Mesenchymal stem cell (in vitro differentiated cells and primary cell): ENCODE measurements at regions not wholly inside any gene's neighbourhood (a gene's known extent, or its start where the extent isn't known, plus 50 kb on each side); places are given as distances from the start of the nearest gene placed in this dataset.

Source experiments
- DNase-seq: peaks from one replicate; pipeline ENCODE4 v3.0.0-alpha.2; 2013
- H2AFZ ChIP-seq: one replicate; pipeline ENCODE4 v1.6.1; 2013; ENCODE audit warnings: low read depth, mild to moderate bottlenecking, control low read depth, inconsistent platforms, low read length, moderate library complexity
- H2AK5ac ChIP-seq: 2 replicates; pipeline ENCODE4 v1.6.1; 2013; ENCODE audit warnings: low read length, moderate library complexity, mild to moderate bottlenecking, inconsistent platforms; ENCODE audit not compliant: severe bottlenecking
- H2BK120ac ChIP-seq: one replicate; pipeline ENCODE4 v1.6.1; 2013; ENCODE audit warnings: low read depth, mild to moderate bottlenecking, inconsistent platforms, low read length, moderate library complexity
- H2BK12ac ChIP-seq, 2 experiments: one replicate each; pipeline ENCODE4 v1.6.1; 2013; ENCODE audit warnings: inconsistent platforms in 2 of 2, low read length in 2 of 2, mild to moderate bottlenecking in 2 of 2, moderate library complexity in 2 of 2, control low read depth in 1 of 2
- H2BK15ac ChIP-seq: one replicate; pipeline ENCODE4 v1.6.1; 2013; ENCODE audit warnings: mild to moderate bottlenecking, low read depth, inconsistent platforms; ENCODE audit not compliant: poor library complexity, severe bottlenecking
- H2BK5ac ChIP-seq: 2 replicates; pipeline ENCODE4 v1.6.1; 2013; ENCODE audit warnings: low read depth, mild to moderate bottlenecking, low read length, control low read depth, inconsistent platforms; ENCODE audit not compliant: poor library complexity, severe bottlenecking
- H3K14ac ChIP-seq, 2 experiments: one replicate each; pipeline ENCODE4 v1.6.1; 2013; ENCODE audit warnings: inconsistent platforms in 2 of 2, low read length in 2 of 2, control low read depth in 1 of 2, mild to moderate bottlenecking in 1 of 2, moderate library complexity in 1 of 2
- H3K18ac ChIP-seq, 2 experiments: one replicate each; pipeline ENCODE4 v1.6.1; 2013; ENCODE audit warnings: inconsistent platforms in 2 of 2, low read length in 2 of 2, control low read depth in 1 of 2, low read depth in 1 of 2, mild to moderate bottlenecking in 1 of 2
- H3K23ac ChIP-seq, 2 experiments: one replicate each; pipeline ENCODE4 v1.6.1; 2013; ENCODE audit warnings: inconsistent platforms in 2 of 2, low read length in 2 of 2, mild to moderate bottlenecking in 2 of 2, moderate library complexity in 2 of 2, control low read depth in 1 of 2
- H3K27ac ChIP-seq: 2 replicates; pipeline ENCODE4 v1.5.1; 2013; ENCODE audit warnings: mild to moderate bottlenecking, moderate library complexity, low read length, control low read depth, inconsistent platforms; ENCODE audit not compliant: poor library complexity, severe bottlenecking
- H3K27me3 ChIP-seq, 2 experiments: 2 replicates each; pipeline versions ENCODE4 v1.6.1 to v1.7.0; 2013; ENCODE audit warnings: low read length in 2 of 2, mild to moderate bottlenecking in 2 of 2, moderate library complexity in 2 of 2, control low read depth in 1 of 2, inconsistent platforms in 1 of 2; ENCODE audit not compliant: control insufficient read depth in 1 of 2, insufficient read depth in 1 of 2
- H3K36me3 ChIP-seq, 2 experiments: 2 replicates each; pipeline versions ENCODE4 v1.6.1 to v1.7.0; 2013; ENCODE audit warnings: low read length in 2 of 2, control low read depth in 1 of 2, inconsistent platforms in 1 of 2, low read depth in 1 of 2, mild to moderate bottlenecking in 1 of 2; ENCODE audit not compliant: insufficient read depth in 2 of 2, control insufficient read depth in 1 of 2
- H3K4ac ChIP-seq, 2 experiments: one replicate each; pipeline ENCODE4 v1.6.1; 2013; ENCODE audit warnings: inconsistent platforms in 2 of 2, low read length in 2 of 2, mild to moderate bottlenecking in 2 of 2, moderate library complexity in 2 of 2, control low read depth in 1 of 2, low read depth in 1 of 2
- H3K4me1 ChIP-seq: 2 replicates; pipeline ENCODE4 v1.6.1; 2013; ENCODE audit warnings: low read depth, low read length, control low read depth; ENCODE audit not compliant: control insufficient read depth, insufficient read depth
- H3K4me2 ChIP-seq: 2 replicates; pipeline ENCODE4 v1.6.1; 2013; ENCODE audit warnings: low read length, mild to moderate bottlenecking, inconsistent platforms; ENCODE audit not compliant: poor library complexity, severe bottlenecking
- H3K4me3 ChIP-seq, 2 experiments: 2 replicates each; pipeline versions ENCODE4 v1.5.1 to v1.7.0; 2013; ENCODE audit warnings: low read length in 2 of 2, mild to moderate bottlenecking in 2 of 2, control low read depth in 1 of 2, low read depth in 1 of 2; ENCODE audit not compliant: insufficient read depth in 1 of 2
- H3K79me1 ChIP-seq: replicated peaks from 2 replicates; pipeline ENCODE4 v1.6.1; 2013; ENCODE audit warnings: mild to moderate bottlenecking, control low read depth, low read length, inconsistent platforms; ENCODE audit not compliant: poor library complexity, severe bottlenecking
- H3K9ac ChIP-seq: 2 replicates; pipeline ENCODE4 v1.7.0; 2013; ENCODE audit warnings: mild to moderate bottlenecking, low read length, moderate library complexity
- H3K9me3 ChIP-seq: 2 replicates; pipeline ENCODE4 v1.7.0; 2013; ENCODE audit warnings: mild to moderate bottlenecking, low read length; ENCODE audit not compliant: control insufficient read depth
- H4K8ac ChIP-seq: one replicate; pipeline ENCODE4 v1.6.1; 2013; ENCODE audit warnings: inconsistent platforms, mild to moderate bottlenecking, low read length, moderate library complexity
- H4K91ac ChIP-seq: one replicate; pipeline ENCODE4 v1.6.1; 2013; ENCODE audit warnings: mild to moderate bottlenecking, low read length, inconsistent platforms
- WGBS: methylation state at CpG from one replicate; pipeline ENCODE4 v1.1.7; 2013; ENCODE audit warnings: mixed read lengths; 5-methylcytosine and 5-hydroxymethylcytosine counted together

DNA sequence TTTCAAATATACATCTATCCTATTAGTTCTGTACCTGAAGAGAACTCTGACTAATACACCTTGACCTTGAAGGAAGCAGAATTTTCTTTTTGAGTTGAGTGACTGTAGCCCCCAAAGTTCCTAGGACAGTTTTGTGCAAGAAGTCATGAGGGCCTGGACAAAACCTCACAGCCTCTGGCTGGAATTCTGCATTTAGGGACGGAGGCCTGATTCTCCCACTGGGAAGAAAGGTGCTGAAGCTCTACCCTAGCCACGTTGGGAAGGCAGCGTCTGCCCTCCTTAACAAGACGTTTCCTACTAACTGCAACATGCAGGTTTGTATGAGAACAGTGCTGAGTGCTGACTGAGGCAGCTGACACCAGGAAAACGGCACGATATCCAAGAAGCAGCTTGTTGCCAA is 74.4 kb upstream of the ZCCHC2 start:
- H4K91ac ChIP-seq, result no peak overlapping the region
- no peak overlapping the region for H2AFZ ChIP-seq
- no peak overlapping the region for H2AK5ac ChIP-seq
- no peak overlapping the region for H3K14ac ChIP-seq
- H3K79me1 ChIP-seq, result no peaks in the 10 kb centered on the region
- no peak overlapping the region for H2BK15ac ChIP-seq
- H4K8ac ChIP-seq, result no peak overlapping the region
- no peaks in the 10 kb centered on the region for H3K36me3 ChIP-seq
- no peak overlapping the region for H3K4me2 ChIP-seq
- H3K9ac ChIP-seq, result no peak overlapping the region
- no peak for DNase-seq
- no peak overlapping the region for H3K4me3 ChIP-seq
- no peaks in the 10 kb centered on the region for H3K9me3 ChIP-seq
- no peak overlapping the region for H3K18ac ChIP-seq
- peaks cover 8% of the 10 kb centered on the region for H3K4me1 ChIP-seq
- no peak overlapping the region for H3K27ac ChIP-seq
- no peak overlapping the region for H3K4ac ChIP-seq
- H2BK120ac ChIP-seq, result no peak overlapping the region
- no peaks in the 10 kb centered on the region for H3K27me3 ChIP-seq
- H2BK12ac ChIP-seq, result no peak overlapping the region
- no peak overlapping the region for H3K23ac ChIP-seq
- WGBS, result 82% methylated on average over 6 of the region's 6 CpGs
- H2BK5ac ChIP-seq, result no peak overlapping the region

DNA sequence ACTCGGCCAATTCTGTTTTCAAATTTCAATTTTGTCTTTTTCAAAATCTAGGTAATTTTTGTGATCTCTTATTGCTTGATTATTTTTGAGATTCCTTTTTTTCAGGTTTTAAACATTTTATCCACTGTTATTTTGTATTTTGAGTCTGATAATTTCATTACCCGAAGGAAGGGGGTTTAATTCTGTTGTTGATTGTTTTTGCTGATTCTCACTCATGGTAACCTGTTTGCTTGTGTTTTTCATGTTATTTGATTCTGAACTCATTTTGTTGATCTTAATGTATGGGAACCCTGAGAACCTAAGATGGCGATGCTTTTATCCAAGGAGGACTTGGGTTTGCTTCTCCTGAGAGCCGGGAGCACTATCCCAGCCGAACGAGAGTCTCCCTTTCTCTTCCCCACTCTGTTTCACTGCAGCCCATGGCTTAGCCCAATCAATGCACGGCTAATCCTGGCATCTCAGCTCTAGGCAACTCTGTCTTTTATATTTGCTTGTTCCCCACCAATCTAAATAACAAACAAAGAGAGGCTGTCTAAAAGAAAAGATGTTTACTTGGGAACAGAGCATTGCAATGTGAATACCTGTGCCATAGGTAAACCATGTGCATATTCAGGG is 73.2 kb upstream of the ZCCHC2 start:
- no peaks in the 10 kb centered on the region for H3K36me3 ChIP-seq
- H4K91ac ChIP-seq, result no peak overlapping the region
- H3K4me2 ChIP-seq, result no peak overlapping the region
- H2BK120ac ChIP-seq, result no peak overlapping the region
- no peak overlapping the region for H3K27ac ChIP-seq
- no peak overlapping the region for H2BK12ac ChIP-seq
- no peak overlapping the region for H3K18ac ChIP-seq
- no peak overlapping the region for H3K4me3 ChIP-seq
- H2BK15ac ChIP-seq, result no peak overlapping the region
- H4K8ac ChIP-seq, result no peak overlapping the region
- H3K14ac ChIP-seq, result no peak overlapping the region
- no peak overlapping the region for H3K4ac ChIP-seq
- no peak overlapping the region for H2BK5ac ChIP-seq
- no peak for DNase-seq
- H3K23ac ChIP-seq, result no peak overlapping the region
- no peaks in the 10 kb centered on the region for H3K9me3 ChIP-seq
- H3K9ac ChIP-seq, result no peak overlapping the region
- no peaks in the 10 kb centered on the region for H3K27me3 ChIP-seq
- no peaks in the 10 kb centered on the region for H3K79me1 ChIP-seq
- no peak overlapping the region for H2AK5ac ChIP-seq
- no peak overlapping the region for H2AFZ ChIP-seq
- WGBS, result 99% methylated on average over 6 of the region's 7 CpGs
- peaks cover 8% of the 10 kb centered on the region for H3K4me1 ChIP-seq

DNA sequence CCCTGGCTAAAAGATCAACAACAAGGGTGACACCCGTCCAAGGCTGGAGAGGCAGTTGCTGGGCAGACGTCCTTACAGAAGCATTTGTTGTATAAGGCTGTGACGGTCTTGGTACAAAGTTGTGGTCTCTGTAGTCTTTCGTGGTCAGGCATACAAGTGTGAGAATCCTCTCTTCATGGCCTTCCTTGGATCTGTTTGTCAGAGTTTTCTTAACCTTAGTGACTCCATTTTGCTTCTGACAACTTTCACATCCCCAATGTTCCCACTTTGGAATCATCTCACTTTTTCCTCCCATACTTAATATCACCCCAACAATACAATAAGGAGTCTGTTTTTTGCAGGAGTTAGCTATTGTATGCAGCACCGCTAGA is 72.7 kb upstream of the ZCCHC2 start:
- no peak overlapping the region for H2BK15ac ChIP-seq
- H4K91ac ChIP-seq, result no peak overlapping the region
- no peak overlapping the region for H3K9ac ChIP-seq
- no peak overlapping the region for H3K27ac ChIP-seq
- no peak overlapping the region for H3K14ac ChIP-seq
- H2BK12ac ChIP-seq, result no peak overlapping the region
- no peak overlapping the region for H2AK5ac ChIP-seq
- no peaks in the 10 kb centered on the region for H3K79me1 ChIP-seq
- H2BK5ac ChIP-seq, result no peak overlapping the region
- no peak overlapping the region for H3K4ac ChIP-seq
- H3K18ac ChIP-seq, result no peak overlapping the region
- H3K9me3 ChIP-seq, result no peaks in the 10 kb centered on the region
- no peaks in the 10 kb centered on the region for H3K27me3 ChIP-seq
- H3K4me3 ChIP-seq, result no peak overlapping the region
- peaks cover 8% of the 10 kb centered on the region for H3K4me1 ChIP-seq
- DNase-seq, result peak; percentile 29
- H3K23ac ChIP-seq, result no peak overlapping the region
- no peak overlapping the region for H3K4me2 ChIP-seq
- no peak overlapping the region for H2AFZ ChIP-seq
- H4K8ac ChIP-seq, result no peak overlapping the region
- H3K36me3 ChIP-seq, result no peaks in the 10 kb centered on the region
- no peak overlapping the region for H2BK120ac ChIP-seq
- 66% methylated on average over 4 of the region's 5 CpGs for WGBS

DNA sequence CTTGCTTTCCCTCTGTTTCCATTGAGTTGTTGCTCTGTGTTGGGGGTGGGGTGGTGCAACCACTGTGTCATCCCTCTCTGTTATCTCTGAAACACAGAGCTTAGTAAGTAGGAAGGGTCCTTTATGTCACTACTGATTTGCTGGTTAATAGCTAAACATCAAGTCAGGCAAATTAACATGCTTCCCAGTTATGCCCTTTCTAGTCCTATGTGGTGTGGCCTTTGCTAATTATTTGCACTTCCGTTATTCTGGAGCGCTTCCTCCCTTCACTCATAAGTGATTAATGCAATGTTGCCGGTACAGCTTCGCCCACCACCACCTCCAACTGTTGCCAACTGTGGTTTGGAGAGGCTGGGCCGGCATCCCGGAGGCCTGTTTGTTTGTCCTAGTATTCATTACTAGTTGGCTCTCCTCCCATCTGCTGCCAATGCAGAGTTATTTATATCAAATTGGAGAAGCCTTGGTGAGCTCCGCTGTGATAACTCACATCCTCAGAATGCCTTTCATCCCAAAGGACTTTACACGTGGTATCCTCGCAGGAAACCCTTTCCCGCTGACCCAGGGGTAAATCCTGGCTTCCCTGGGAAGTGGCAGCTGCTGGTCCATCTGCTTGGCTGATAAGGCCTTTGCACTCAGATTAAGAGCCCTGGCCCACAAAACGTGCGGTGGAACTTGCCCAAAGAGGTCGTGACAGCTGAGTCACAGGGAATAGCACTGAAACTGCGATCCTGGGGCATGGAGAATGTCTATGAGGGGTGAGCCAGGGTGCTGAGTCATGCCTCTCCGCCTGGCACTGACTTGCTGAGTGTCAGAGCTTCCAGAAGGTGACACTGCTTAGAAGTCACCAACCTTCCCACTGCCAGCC is 72.0 kb upstream of the ZCCHC2 start:
- DNase-seq, result peak; percentile 86
- Histone ChIP-seq H3K36me3 (no peaks in the 10 kb centered on the region), H4K91ac (no peak overlapping the region), H2AFZ (no peak overlapping the region), H3K9ac (peak overlapping the region; percentile 0), H3K79me1 (no peaks in the 10 kb centered on the region), H3K4ac (no peak overlapping the region), H3K27ac (peak overlapping the region; percentile 42), H3K23ac (no peak overlapping the region), H2BK12ac (no peak overlapping the region), H3K9me3 (no peaks in the 10 kb centered on the region), H3K4me2 (no peak overlapping the region), H3K4me1 (peaks cover 7% of the 10 kb centered on the region), H2BK5ac (no peak overlapping the region), H3K14ac (no peak overlapping the region), H2AK5ac (no peak overlapping the region), H2BK120ac (no peak overlapping the region), H3K18ac (peak overlapping the region in 1 of 2 experiments; percentile 2), H3K4me3 (no peak overlapping the region), H4K8ac (no peak overlapping the region), H3K27me3 (no peaks in the 10 kb centered on the region), H2BK15ac (no peak overlapping the region)
- 4% methylated on average over 15 of the region's 15 CpGs for WGBS
